Liver (tissue), 8 donors: ENCODE measurements at regions not wholly inside any gene's neighbourhood (a gene's known extent, or its start where the extent isn't known, plus 50 kb on each side); places are given as distances from the start of the nearest gene placed in this dataset.

Experiments used
- DNase-seq: peaks from one replicate; pipeline ENCODE4 v3.0.0-alpha.2; 2017; ENCODE audit warnings: low spot score
- H3K27ac ChIP-seq, 2 donors: one replicate each; pipeline ENCODE4 v1.7.0; 2013; ENCODE audit warnings: inconsistent platforms in 2 of 2, low read length in 2 of 2, control low read depth in 1 of 2, low read depth in 1 of 2, mild to moderate bottlenecking in 1 of 2
- H3K27me3 ChIP-seq, 4 donors: one replicate each; pipeline versions ENCODE4 v1.6.1 to v1.7.0; 2013; ENCODE audit warnings: low read length in 3 of 4, inconsistent platforms in 1 of 4, mild to moderate bottlenecking in 1 of 4, moderate library complexity in 1 of 4; ENCODE audit not compliant: control insufficient read depth in 4 of 4, insufficient read depth in 4 of 4
- H3K36me3 ChIP-seq, 4 donors: one replicate each; pipeline versions ENCODE4 v1.6.1 to v1.7.0; 2013; ENCODE audit warnings: low read length in 3 of 4, mild to moderate bottlenecking in 3 of 4, low read depth in 1 of 4, moderate library complexity in 1 of 4; ENCODE audit not compliant: control insufficient read depth in 4 of 4, insufficient read depth in 3 of 4
- H3K4me1 ChIP-seq, 4 donors: one replicate each; pipeline versions ENCODE4 v1.6.1 to v1.7.0; 2013; ENCODE audit warnings: low read length in 3 of 4, mild to moderate bottlenecking in 3 of 4, moderate library complexity in 1 of 4; ENCODE audit not compliant: control insufficient read depth in 4 of 4, insufficient read depth in 4 of 4
- H3K4me3 ChIP-seq, 3 donors: one replicate each; pipeline versions ENCODE4 v1.6.1 to v1.7.0; 2013; ENCODE audit warnings: low read length in 3 of 3, control low read depth in 1 of 3, low read depth in 1 of 3, mild to moderate bottlenecking in 1 of 3
- H3K9ac ChIP-seq, 2 donors: one replicate each; pipeline ENCODE4 v1.7.0; 2013; ENCODE audit warnings: low read length in 2 of 2, mild to moderate bottlenecking in 2 of 2, moderate library complexity in 2 of 2, control low read depth in 1 of 2, low read depth in 1 of 2
- H3K9me3 ChIP-seq, 4 donors: one replicate each; pipeline versions ENCODE4 v1.6.1 to v1.7.0; 2013; ENCODE audit warnings: low read length in 3 of 4; ENCODE audit not compliant: control insufficient read depth in 4 of 4
- ATF3 ChIP-seq: IDR thresholded peaks from 2 replicates; pipeline ENCODE4 v1.6.1; 2016; ENCODE audit warnings: antibody characterized with exemption
- CTCF ChIP-seq: fragments of 150-350 bp; IDR thresholded peaks from 2 replicates; pipeline ENCODE4 v1.5.1; 2017; ENCODE audit warnings: improper control_type of control experiment, low read depth, low read length; ENCODE audit not compliant: missing input control
- EGR1 ChIP-seq, 2 donors: IDR thresholded peaks; 2 replicates each; pipeline ENCODE4 v1.6.1; 2016 to 2018; ENCODE audit warnings: antibody characterized with exemption in 2 of 2, low read depth in 2 of 2
- FOXA1 ChIP-seq: IDR thresholded peaks from 2 replicates; pipeline ENCODE4 v1.6.1; 2016; ENCODE audit warnings: antibody characterized with exemption
- FOXA2 ChIP-seq: IDR thresholded peaks from 2 replicates; pipeline ENCODE4 v1.6.1; 2016; ENCODE audit warnings: antibody characterized with exemption
- GABPA ChIP-seq, 2 donors: IDR thresholded peaks in 1 of 2; conservative IDR thresholded peaks in 1 of 2; 2 replicates each; pipeline ENCODE4 v1.6.1; 2016; ENCODE audit warnings: antibody characterized with exemption in 2 of 2, mild to moderate bottlenecking in 1 of 2, moderate library complexity in 1 of 2
- HNF4A ChIP-seq, 2 donors: conservative IDR thresholded peaks; 2 replicates each; pipeline ENCODE4 v1.6.1; 2016; ENCODE audit warnings: antibody characterized with exemption in 2 of 2, mild to moderate bottlenecking in 2 of 2
- HNF4G ChIP-seq: IDR thresholded peaks from 2 replicates; pipeline ENCODE4 v1.6.1; 2016; ENCODE audit warnings: antibody characterized with exemption
- JUND ChIP-seq, 2 donors: IDR thresholded peaks; 2 replicates each; pipeline ENCODE4 v1.6.1; 2016; ENCODE audit warnings: antibody characterized with exemption in 2 of 2
- MAX ChIP-seq: IDR thresholded peaks from 2 replicates; pipeline ENCODE4 v1.6.1; 2016; ENCODE audit warnings: antibody characterized with exemption
- NR2F2 ChIP-seq: IDR thresholded peaks from 2 replicates; pipeline ENCODE4 v1.6.1; 2016; ENCODE audit warnings: antibody characterized with exemption
- RAD21 ChIP-seq, 2 donors: IDR thresholded peaks; 2 replicates each; pipeline ENCODE4 v1.6.1; 2016; ENCODE audit warnings: antibody characterized with exemption in 2 of 2, mild to moderate bottlenecking in 2 of 2
- REST ChIP-seq: IDR thresholded peaks from 2 replicates; pipeline ENCODE4 v1.6.1; 2016; ENCODE audit warnings: antibody characterized with exemption, mild to moderate bottlenecking
- RXRA ChIP-seq, 2 donors: IDR thresholded peaks; 2 replicates each; pipeline ENCODE4 v1.6.1; 2017 to 2018; ENCODE audit warnings: antibody characterized with exemption in 2 of 2, mild to moderate bottlenecking in 1 of 2
- SP1 ChIP-seq: IDR thresholded peaks from 2 replicates; pipeline ENCODE4 v1.6.1; 2018; ENCODE audit warnings: antibody characterized with exemption, mild to moderate bottlenecking
- TAF1 ChIP-seq: conservative IDR thresholded peaks from 2 replicates; pipeline ENCODE4 v1.6.1; 2016; ENCODE audit warnings: antibody characterized with exemption, mild to moderate bottlenecking
- YY1 ChIP-seq: IDR thresholded peaks from 2 replicates; pipeline ENCODE4 v1.6.1; 2016; ENCODE audit warnings: antibody characterized with exemption, mild to moderate bottlenecking
- ZBTB33 ChIP-seq: IDR thresholded peaks from 2 replicates; pipeline ENCODE4 v1.6.1; 2016; ENCODE audit warnings: antibody characterized with exemption
- WGBS: extraction: QIAGEN DNeasy Blood & Tissue Kit; methylation state at CpG from one replicate; pipeline ENCODE4 v1.1.7; 2013; 5-methylcytosine and 5-hydroxymethylcytosine counted together
- donor health status: healthy.
- donor health status: healthy.
- donor health status: healthy.
- donor health status: healthy.
- donor health status: healthy.

GRCh38 chr10:130887170-130887569, 424.4 kb downstream of the TCERG1L start:
- Histone ChIP-seq H3K9me3 (no peaks in the 10 kb centered on the region), H3K27me3 (peaks cover 0 to under 1% (median under 1%) of the 10 kb centered on the region in 4 donors), H3K4me3 (no peak overlapping the region), H3K4me1 (no peaks in the 10 kb centered on the region), H3K36me3 (no peaks in the 10 kb centered on the region), H3K9ac (no peak overlapping the region), H3K27ac (no peak overlapping the region)
- no peak for DNase-seq
- WGBS, result 69% methylated on average over 7 of the region's 7 CpGs
- TF ChIP-seq REST (no peak), EGR1 (IDR thresholded peaks at IDR 0.05; ENCODE audit: low read depth in 2 of 2) (no peak), FOXA1 (no peak)

- TF ChIP-seq REST (no peak), FOXA1 (no peak), CTCF (no peak), RXRA (IDR thresholded peaks at IDR 0.05) (no peak), EGR1 (IDR thresholded peaks at IDR 0.05; ENCODE audit: low read depth in 2 of 2) (no peak), YY1 (no peak), RAD21 (IDR thresholded peaks at IDR 0.05) (no peak), HNF4A (conservative IDR thresholded peaks at IDR 0.05) (no peak), ATF3 (no peak), NR2F2 (no peak), FOXA2 (no peak), SP1 (no peak), GABPA (IDR thresholded peaks at IDR 0.05 in 1 of 2, conservative IDR thresholded peaks at IDR 0.05 in 1 of 2) (no peak), JUND (IDR thresholded peaks at IDR 0.05) (no peak), MAX (no peak), HNF4G (no peak), ZBTB33 (no peak), TAF1 (no peak)
- no peaks in the 10 kb centered on the region for H3K4me1 ChIP-seq
- 77% methylated on average over 2 of the region's 2 CpGs for WGBS
Observed at GRCh38 chr10:130888493-130888892, 423.0 kb downstream of the TCERG1L start.

More at GRCh38 chr10:130888493-130888892, 423.0 kb downstream of the TCERG1L start:
- H3K27me3 ChIP-seq, result no peaks in the 10 kb centered on the region
- no peak for DNase-seq
- no peak overlapping the region for H3K4me3 ChIP-seq
- no peak overlapping the region for H3K27ac ChIP-seq
- no peaks in the 10 kb centered on the region for H3K9me3 ChIP-seq
- no peaks in the 10 kb centered on the region for H3K36me3 ChIP-seq
- H3K9ac ChIP-seq, result no peak overlapping the region
